ENCODE measurements at regions not wholly inside any gene's neighbourhood (a gene's known extent, or its start where the extent isn't known, plus 50 kb on each side); places are given as distances from the start of the nearest gene placed in this dataset.

- TF ChIP-seq TMF1 (CRISPR knock-in tag; IDR thresholded peaks at IDR 0.05; ENCODE audit: low read depth) (no peak), ZNF510 (CRISPR knock-in tag; IDR thresholded peaks at IDR 0.05; ENCODE audit: low read depth) (peak; percentile 31; the same call in 1 of the 2 replicates), MAFF (IDR thresholded peaks at IDR 0.05; ENCODE audit: low read depth, low read length) (peak; percentile 20; the same call in 1 of the 2 replicates), EEA1 (CRISPR knock-in tag; IDR thresholded peaks at IDR 0.05; ENCODE audit: borderline replicate concordance) (no peak; the same call in 1 of the 2 replicates), ZBTB21 (CRISPR knock-in tag; IDR thresholded peaks at IDR 0.05) (no peak; the same call in 1 of the 2 replicates), ZFP1 (CRISPR knock-in tag; IDR thresholded peaks at IDR 0.05) (no peak), ZNF558 (CRISPR knock-in tag; IDR thresholded peaks at IDR 0.05; ENCODE audit: borderline replicate concordance) (no peak), ZNF546 (CRISPR knock-in tag; conservative IDR thresholded peaks at IDR 0.05) (0 out of 2 replicates have a peak, but pooled peaks have one; percentile 20), TRIM24 (CRISPR knock-in tag; IDR thresholded peaks at IDR 0.05) (no peak), ARNT (IDR thresholded peaks at IDR 0.05) (no peak), IKZF5 (CRISPR knock-in tag; IDR thresholded peaks at IDR 0.05) (peak; percentile 68; the same call in 1 of the 2 replicates), ZSCAN30 (CRISPR knock-in tag; IDR thresholded peaks at IDR 0.05) (no peak), CREM (IDR thresholded peaks at IDR 0.05) (peak; percentile 80), CREM (CRISPR knock-in tag; IDR thresholded peaks at IDR 0.05) (no peak), KLF16 (CRISPR knock-in tag; IDR thresholded peaks at IDR 0.05) (no peak), ZNF256 (CRISPR knock-in tag; conservative IDR thresholded peaks at IDR 0.05) (no peak), ZSCAN29 (CRISPR knock-in tag; conservative IDR thresholded peaks at IDR 0.05) (no peak), HCFC1 (IDR thresholded peaks at IDR 0.05; ENCODE audit: low read depth, low read length) (no peak), KLF13 (CRISPR knock-in tag; IDR thresholded peaks at IDR 0.05) (0 out of 2 replicates have a peak, but pooled peaks have one; percentile 75), BORCS8-MEF2B (CRISPR knock-in tag; IDR thresholded peaks at IDR 0.05) (no peak), ZNF7 (CRISPR knock-in tag; IDR thresholded peaks at IDR 0.05) (no peak), NFE2L2 (IDR thresholded peaks at IDR 0.05; ENCODE audit: low read length) (no peak), HBP1 (CRISPR knock-in tag; IDR thresholded peaks at IDR 0.05; ENCODE audit: low read depth) (no peak)
- TF ChIP-seq, protein P1, sequence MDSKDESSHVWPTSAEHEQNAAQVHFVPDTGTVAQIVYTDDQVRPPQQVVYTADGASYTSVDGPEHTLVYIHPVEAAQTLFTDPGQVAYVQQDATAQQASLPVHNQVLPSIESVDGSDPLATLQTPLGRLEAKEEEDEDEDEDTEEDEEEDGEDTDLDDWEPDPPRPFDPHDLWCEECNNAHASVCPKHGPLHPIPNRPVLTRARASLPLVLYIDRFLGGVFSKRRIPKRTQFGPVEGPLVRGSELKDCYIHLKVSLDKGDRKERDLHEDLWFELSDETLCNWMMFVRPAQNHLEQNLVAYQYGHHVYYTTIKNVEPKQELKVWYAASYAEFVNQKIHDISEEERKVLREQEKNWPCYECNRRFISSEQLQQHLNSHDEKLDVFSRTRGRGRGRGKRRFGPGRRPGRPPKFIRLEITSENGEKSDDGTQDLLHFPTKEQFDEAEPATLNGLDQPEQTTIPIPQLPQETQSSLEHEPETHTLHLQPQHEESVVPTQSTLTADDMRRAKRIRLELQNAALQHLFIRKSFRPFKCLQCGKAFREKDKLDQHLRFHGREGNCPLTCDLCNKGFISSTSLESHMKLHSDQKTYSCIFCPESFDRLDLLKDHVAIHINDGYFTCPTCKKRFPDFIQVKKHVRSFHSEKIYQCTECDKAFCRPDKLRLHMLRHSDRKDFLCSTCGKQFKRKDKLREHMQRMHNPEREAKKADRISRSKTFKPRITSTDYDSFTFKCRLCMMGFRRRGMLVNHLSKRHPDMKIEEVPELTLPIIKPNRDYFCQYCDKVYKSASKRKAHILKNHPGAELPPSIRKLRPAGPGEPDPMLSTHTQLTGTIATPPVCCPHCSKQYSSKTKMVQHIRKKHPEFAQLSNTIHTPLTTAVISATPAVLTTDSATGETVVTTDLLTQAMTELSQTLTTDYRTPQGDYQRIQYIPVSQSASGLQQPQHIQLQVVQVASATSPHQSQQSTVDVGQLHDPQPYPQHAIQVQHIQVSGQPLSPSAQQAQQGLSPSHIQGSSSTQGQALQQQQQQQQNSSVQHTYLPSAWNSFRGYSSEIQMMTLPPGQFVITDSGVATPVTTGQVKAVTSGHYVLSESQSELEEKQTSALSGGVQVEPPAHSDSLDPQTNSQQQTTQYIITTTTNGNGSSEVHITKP (CRISPR knock-in tag; IDR thresholded peaks at IDR 0.05; ENCODE audit: low read depth), result no peak
- TF ChIP-seq, protein P2, sequence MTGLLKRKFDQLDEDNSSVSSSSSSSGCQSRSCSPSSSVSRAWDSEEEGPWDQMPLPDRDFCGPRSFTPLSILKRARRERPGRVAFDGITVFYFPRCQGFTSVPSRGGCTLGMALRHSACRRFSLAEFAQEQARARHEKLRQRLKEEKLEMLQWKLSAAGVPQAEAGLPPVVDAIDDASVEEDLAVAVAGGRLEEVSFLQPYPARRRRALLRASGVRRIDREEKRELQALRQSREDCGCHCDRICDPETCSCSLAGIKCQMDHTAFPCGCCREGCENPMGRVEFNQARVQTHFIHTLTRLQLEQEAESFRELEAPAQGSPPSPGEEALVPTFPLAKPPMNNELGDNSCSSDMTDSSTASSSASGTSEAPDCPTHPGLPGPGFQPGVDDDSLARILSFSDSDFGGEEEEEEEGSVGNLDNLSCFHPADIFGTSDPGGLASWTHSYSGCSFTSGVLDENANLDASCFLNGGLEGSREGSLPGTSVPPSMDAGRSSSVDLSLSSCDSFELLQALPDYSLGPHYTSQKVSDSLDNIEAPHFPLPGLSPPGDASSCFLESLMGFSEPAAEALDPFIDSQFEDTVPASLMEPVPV (CRISPR knock-in tag; IDR thresholded peaks at IDR 0.05), result no peak
Measured at GRCh38 chr6:167760979-167761793, 65.5 kb upstream of the AFDN start (continued).
